DMS 273 treated with DMSO at 0.1 percent for 48 hours (cell line): ENCODE measurements at regions not wholly inside any gene's neighbourhood (a gene's known extent, or its start where the extent isn't known, plus 50 kb on each side); places are given as distances from the start of the nearest gene placed in this dataset.

Experiments
- DNase-seq: peaks from one replicate; lab custom pipeline; 2025; lab: John Stamatoyannopoulos, UW

DNA sequence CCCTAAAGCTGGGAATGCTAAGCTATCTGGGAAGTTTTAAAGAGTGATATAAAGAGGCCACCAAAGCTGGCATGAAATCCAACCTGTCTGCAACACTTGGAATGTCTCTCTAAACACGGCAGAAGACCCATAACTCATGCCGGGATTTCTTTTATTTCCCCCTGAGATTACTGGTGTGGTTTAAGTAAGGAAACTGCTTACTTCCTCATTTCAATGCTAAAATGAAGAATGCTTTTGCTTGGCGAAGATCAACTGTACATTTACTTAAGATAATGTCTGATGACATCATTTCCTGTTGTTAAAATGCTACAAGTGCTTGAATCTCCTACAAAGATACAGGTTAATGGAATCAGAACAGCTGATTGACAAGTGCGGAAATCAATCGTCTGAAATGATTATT lies 353.8 kb upstream of the SALL3 start:
- DNase-seq: no peak

DNA sequence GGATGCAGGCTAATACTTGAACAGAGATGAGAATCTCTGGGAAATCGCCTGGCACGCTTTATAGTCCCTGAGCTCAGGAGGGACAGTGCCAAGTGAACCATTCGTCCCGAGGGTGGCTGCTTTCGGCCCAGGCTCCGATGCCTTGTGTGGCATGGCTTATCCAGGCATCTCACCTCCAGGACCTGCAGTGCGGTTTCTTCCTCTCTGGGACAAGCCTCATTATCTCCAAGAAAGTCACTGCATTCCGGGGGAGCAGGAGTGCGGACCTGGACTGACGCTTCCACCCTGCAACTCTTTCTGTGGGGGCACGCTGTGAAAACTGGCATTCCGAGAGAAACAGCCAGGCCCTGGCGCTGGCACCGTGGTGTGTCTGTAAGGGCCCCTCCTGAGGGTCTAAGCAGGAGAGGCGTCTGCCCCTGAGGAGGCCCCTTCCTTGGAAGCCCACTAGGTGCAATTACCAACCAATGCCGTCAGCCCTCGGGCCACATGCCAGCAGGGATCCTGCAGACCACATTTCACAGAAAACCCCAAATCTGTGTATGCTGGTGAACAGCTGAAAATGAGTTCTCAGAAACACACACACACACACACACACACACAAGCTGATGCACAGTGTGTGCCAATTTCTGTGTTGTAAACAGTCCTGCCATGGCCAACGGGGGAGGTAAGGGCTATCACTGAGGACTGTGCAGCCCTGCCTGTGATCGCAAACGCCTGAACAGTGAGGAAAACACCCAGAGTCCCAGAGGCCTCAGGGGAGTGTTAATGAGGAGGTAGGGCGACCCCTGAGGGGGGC lies 351.9 kb upstream of the SALL3 start:
- DNase-seq: no peak

DNA sequence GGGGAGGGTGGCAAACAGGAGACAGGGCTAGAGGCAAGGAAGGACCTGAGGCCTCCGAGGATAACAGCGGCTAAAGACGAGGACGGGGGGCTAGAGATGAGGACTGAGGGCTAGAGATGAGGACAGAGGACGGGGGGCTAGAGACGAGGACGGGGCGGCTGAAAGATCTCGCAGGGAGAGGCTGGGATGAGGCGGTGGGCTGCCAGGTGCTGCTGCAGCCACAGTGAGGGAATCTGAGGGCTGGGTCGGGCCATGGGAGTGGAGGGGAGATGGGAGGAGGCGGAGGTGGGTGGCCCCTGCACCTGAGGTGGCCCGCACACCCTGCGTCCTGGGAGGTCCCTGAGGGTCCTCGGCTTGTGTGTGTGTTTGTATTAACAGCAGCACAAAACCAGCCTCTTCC lies 350.2 kb upstream of the SALL3 start:
- DNase-seq: no peak

DNA sequence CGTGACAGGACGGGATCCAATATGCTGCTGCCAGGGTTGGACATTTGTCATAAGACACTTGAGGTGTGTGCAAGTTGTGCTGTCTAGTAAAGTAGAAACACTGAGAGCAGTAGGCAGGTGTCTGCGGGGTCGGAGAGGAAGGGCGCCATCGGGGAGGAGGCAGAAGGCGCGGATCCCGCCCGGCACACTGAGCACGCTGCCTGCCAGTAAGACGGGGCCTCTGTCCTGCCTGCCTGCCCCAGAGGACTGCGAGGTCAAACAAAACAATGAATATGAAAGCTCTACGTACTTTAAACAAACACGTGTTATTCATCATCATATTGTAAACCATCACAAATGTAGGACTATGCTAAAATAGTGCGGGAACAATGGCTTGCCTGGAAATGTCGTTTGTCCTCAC lies 349.3 kb upstream of the SALL3 start:
- no peak for DNase-seq

DNA sequence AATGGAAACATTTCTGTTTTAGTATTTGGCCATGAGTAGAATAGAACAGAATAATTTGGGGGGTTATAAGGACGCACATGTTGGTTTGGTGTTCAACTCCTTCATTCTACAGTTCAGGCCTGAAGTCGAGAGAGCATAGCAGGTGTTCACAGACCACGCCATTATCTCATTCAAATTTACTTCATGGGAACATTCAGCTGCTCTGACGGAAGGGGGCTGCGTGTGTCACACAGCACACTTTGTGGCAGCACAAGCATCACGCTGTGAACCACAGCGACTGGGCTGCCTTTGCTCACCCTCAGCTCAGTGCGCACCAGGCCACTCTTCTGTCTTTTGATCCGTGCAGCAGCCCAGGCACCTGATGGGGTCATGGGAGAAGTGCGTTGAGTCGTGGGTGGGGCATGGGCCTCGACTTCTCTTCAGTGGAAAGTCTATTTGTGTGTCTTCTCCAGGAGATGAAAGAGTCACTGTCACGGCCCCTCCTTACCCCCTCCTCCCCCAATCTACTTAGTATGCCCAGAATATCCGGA lies 348.6 kb upstream of the SALL3 start:
- no peak for DNase-seq

DNA sequence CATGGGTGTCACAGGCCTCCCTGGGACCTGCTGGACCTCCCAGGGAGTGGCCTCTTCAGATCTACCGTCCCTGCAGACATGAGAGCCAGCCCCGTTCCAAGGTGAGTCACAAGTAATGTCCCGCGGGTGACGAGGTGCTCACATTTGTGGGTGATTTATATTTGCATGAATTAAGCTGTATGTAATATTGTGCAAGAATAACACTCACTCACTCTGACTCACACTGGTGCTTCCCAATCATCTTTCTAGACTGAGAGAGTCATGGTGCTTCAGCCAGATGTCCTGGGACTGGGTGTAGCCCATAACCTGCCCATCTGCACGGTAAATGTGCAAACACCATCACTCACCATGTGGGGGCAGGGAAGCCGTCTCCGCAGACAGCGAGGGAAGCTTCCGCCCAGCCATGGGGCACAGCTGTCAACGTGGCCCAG lies 347.5 kb upstream of the SALL3 start:
- no peak for DNase-seq

DNA sequence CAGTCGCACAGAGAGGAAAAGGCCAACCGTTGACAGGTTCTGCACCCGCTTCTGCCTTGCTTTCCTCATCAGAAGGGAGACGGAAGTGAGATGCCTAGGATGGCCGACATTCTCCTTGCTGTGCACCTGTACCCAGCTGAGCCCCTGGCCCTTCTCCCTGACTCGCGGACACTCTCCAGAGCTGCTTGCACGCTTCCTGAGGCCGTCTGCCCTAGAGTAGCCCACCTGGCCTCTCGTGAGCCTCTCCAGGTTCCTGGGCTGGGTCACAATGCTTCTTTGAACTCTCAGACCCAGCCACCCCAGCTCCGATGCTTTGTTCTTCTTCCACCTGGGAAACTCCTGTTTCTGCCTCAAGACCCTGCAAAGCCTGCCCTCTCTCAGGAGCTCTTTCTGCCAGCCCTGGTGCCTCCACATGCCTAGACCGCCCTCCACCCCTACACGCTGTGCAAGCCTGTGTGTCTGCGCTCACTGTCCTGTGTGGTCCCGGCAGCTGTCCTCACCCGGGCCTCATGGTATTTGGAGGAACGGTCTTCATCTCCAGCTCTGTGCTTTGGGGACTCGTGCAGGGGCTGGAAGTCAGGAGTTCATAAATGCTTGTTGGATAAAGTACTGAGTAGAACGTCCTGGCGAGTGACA lies 345.4 kb upstream of the SALL3 start:
- DNase-seq: no peak

DNA sequence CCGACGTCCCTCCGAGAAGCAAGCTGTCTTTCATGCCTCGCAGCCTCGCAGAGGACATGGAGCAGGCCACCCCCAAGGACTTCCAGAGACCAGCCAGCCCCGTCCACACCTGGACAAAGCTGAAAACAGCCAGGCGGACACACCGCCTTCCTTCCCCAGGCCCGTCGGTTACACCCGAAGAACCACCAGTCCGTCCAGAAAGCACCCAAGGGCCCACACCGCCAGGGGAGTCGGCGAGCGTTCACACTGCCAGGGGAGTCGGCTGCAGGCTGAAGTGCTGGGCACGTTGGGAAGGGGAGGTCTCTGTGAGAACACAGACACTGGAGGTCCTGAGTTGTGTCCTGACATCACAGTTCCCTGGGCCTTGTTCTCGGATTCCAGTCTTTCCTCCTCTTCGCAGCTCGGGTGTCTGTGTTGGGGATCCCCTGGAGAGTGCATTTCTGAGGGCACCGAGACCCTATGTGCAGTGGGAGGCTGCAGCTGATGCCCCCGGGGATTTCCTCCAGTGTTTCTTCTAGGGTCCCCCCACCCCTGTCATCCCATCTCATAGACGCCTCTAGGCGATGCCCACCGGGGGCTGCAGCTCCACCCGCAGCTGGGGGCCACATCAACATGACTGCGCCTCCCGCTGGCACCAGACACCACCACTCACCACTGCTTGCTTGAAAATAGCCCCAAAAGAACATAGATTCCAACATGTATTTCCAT lies 344.4 kb upstream of the SALL3 start:
- DNase-seq: no peak

DNA sequence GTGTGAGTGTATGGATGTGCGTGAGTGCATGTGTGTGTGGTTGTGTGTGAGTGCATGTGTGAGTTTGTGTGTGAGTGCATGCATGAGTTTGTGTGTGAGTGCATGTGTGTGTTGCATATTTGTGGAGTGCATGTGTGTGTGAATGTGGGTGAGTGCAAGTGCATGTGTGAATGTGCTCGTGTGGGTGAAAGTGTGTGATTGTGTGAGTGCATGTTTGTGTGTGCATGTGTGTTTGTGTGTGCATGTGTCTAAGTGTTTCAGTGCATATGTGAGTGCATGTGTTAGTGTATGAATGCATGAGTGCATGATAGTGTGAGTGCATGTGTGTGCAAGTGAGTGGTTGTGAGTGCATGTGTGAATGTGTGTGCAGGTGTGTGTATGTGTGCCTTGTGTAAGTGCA lies 343.4 kb upstream of the SALL3 start:
- DNase-seq: no peak

DNA sequence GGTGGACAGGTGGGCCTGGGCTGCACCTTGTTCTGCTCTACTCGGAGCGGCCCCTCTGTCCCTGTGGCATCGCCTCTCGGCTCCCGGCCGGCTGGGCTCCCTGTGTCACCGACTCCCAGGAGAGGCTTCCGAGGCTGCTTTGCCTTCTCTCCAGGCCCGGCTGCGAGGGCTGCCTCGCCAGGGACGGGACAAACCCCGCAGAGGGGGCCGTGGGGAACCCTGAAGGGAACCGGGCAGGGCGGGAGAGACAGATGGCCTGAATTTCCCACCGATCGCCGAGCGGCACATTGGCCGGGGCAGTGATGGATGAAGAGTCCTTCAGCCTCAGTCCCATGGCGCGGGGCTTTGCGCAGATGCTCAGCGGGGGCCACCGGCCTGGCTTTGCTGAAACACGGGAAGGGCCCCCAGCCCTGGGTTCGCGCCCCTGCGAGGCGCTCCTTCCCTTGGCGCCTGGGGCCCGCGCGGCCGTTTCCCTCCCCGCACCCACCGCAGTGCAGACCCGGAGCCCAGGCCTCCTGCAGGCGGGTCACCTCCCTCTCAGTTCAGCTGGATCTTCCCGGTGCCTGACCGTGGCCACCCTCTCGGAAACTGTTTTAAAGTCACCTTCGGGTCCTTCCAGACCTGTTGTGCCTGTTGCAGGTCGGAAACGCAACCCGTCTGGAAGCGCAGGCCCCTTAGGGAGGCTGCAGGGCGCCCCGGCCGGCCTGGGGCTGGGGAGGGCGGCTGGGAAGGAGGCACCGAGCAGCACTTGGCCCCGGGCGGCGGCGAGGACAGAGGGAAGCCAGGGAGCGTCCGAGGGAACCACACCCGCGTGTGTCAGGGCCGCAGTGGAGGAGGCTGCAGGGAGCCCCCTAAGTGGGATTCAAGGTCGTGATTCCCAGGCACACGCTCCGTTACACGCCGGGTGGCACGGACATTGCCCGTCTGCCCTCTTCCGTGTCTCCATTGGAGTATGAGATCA lies 341.9 kb upstream of the SALL3 start:
- DNase-seq: no peak

DNA sequence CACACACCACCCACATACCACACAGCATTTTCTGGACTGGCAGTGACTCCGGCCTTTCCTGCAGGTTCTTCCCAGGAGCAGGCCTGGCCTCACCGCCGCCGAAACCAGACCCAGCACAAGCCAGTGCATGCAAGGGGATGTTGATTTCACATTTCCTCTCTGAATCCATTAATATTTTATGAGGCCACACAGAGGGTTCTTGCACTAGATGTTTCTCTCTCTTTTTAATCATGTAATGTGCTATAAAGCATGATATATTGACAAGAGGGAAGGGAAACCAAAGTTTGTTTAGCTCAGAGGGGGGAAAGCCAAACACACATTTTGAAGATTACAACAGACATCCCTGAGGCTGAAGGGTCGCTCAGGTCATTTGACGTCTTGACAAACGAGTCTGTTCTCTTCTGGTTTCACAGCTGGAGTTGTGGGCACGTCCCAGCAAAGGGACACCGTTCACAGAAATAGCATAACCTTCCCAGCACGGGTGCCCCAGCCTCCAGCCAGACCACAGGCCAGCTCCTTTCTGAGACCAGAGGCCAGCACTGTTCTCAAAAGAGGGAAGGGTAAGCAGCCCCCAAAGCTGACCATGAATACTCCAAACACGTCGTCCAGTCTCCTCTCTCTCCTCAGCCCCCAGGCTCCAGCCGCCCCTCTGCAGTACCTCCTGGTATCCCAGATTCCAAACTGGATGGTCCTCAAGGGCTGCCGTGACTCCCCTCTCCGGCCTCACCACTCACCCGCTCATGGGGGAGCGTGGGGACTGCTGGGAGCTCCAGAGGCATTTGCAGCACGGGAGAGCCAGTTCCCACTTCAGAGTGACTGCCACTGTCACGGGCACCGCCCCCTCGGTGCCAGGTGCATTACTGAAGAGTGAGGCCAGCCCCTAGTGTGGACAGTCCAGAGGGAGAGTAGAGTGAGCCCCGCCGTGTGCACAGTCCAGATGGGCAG lies 340.3 kb upstream of the SALL3 start:
- no peak for DNase-seq

DNA sequence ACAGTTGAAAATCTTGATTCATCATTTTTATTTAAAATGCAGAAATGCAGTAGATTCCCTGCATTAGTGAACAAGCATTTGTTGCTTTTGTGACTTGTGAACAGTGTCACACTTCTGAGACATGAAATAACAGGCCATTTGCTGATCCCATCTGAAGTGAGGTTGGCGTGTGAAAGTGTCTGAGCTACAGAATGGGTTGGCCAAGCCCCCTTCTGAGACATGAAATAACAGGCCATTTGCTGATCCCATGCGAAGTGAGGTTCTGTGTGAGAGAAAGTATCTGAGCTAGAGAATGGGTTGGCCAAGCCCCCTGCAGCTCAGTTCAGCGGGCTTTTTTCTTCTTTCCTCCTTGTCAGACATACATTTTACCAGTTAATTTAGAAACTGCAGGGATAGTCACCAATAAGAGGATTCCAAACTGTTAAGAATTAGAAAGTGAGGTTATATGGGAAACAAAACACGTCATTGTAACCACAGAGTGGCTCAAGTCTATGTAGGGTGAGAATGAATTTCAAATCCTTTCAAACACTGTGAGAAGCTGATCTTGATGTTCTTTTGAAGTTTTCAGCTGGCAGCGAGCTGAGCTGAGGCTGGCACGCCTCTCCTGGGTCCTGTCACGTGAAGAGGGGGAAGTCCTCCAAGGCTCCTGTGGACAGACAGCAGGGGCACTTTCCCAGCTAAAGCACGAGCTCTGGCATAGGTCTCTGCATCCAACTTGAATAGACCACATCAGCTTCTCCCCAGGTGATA lies 339.2 kb upstream of the SALL3 start:
- no peak for DNase-seq

DNA sequence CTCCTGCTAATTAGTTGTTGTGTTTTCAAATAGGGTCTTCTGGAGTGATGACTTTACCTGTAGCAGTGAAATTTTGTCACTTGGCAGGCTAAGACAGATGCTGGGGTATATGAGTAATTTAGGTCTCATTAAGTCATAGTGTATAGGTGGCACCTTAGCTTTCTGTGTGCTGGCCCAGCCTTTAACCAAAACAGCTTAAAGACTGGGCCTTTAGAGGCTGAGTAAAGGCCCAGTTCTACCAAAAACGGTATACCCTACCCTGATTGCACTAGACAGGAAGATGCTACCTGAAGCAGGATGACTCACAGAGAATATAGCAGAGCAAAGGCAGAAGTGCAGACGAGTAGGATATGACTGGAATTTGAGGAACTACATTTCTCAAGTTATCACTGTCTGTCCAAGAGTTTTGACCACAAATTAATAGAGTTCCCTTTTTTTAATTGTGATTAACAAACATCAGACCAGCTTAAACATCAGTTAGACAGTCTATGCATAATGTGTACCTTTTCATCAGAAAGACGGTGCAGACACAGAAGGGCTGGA lies 337.9 kb upstream of the SALL3 start:
- DNase-seq: no peak

DNA sequence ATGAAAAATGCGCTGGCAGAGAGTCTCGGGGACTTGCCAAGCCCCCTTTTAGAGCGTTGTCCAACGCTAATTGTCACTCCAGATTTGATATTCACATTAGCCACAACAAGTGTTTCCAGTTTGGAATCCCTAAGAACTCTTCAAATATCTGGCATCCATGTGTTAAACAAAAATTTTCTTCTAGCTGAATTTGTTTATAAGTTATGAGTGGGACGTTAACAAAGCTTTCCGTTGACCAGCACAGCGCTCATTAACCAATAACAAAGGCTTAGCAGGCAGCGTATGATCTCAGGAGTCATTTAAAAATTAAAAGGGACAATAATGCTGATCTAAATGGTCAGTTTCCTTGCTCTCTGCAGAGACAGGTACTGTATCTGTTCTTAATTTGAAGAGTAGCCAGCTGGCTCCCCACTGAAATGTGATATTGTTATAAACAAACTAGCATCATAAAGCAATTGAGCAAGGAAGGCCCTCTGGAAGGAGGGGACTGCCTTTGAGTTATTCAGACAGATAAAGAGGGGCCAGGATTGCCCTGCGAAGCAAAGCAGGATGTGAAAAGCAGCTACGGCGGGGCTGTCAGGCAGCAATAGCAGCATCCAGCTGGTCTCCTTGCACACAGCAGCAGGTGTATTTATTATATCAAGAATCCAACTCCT lies 337.2 kb upstream of the SALL3 start:
- no peak for DNase-seq

DNA sequence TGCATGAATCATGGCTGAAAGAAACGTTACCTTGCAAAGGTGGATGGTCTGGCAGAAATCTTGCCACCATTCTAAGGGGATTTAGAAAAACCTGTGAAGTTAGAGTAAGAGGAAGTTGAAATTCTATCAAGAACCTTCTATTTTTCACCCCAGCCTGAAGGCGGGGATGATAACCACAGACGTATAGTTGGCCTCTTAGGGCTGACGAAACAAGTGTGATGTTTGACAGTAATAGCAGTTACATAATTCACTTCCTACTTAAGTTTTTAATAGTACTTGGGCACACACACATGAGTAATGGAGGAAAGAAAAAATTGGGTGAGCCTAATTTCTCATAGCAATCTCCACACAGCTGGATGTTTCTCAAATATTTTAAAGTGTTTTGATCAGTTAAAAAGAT lies 336.6 kb upstream of the SALL3 start:
- DNase-seq: no peak

DNA sequence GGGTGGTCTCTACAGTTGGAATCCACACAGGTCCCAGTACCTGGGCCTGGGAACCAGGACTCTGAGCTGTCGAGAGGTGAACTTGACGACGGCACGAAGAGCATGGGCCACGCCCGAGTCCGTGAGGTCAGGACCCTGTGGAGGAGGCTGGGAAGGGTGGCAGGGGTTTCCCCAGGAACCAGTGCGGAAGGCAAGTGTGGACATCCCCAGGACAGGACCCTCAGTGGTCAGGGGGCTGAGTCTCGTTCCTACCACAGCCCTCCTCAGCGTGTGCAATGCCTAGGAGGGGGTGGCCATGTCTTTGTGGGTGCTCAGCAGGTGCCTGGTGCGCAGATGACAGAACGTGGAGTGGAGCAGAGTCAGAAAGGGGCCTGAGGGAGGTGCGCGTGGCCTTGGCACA lies 335.6 kb upstream of the SALL3 start:
- no peak for DNase-seq

DNA sequence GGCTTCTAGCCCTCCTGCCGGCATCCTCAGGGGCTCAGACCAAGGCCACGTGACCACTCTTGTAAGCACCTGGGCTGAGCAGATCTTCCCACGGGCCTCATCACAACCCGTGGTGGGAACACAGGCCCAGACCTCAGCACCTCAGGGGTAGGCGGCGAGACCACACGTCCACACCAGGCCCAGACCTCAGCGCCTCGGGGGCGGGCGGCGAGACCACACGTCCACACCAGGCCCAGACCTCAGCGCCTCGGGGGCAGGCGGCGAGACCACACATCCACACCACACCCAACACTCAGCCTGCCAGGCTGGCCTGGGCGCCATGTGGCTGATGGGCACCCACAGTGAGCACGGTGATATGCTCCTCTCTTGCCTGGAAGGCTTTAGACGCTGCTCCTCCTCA lies 334.4 kb upstream of the SALL3 start:
- DNase-seq: no peak

DNA sequence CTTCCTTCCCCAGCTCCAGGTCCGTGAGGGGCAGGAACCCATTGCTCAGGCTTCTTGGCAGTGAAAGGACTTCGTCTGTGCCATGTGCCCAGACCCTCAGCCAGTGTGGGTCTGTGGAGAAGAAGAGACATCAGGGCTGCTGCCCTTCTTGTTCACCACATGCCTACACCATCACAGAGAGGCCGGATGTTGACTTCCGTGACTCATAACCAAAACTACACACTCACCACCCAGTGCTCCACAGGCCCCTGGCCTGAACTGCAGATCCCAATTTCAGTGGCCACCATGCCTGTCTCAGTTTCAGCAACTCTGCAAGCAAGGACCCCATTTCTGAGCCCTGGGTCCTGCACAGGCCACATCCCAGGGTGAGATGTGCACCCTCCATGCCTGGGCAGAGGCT lies 332.6 kb upstream of the SALL3 start:
- no peak for DNase-seq

DNA sequence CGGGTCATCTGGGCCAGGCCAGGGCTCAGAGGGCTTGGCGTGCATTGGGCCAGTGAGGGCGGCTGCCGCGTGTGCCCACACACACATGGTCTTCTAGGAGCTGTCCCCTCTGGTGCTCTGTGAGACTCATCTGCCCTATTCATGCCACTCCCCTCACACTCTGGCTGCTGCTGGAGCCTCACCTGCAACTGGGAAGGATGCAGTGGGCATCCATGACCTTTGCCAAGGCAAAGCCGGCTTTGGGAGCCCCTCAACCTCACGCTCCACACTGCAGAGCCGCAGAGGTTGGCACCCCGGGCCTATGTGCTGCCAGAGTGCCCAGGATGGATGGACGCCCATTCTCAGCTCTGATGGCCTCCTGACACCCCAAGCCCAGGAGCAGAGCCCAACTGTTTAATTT lies 330.2 kb upstream of the SALL3 start:
- DNase-seq: no peak
